HG03108 (cell line): ENCODE measurements at regions not wholly inside any gene's neighbourhood (a gene's known extent, or its start where the extent isn't known, plus 50 kb on each side); places are given as distances from the start of the nearest gene placed in this dataset.

Source experiments
- ATAC-seq: cut with Tn5 transposase; IDR thresholded peaks from one replicate; pipeline ENCODE4 v1.9.1; 2021; ENCODE audit warnings: moderate library complexity; ENCODE audit not compliant: unreplicated experiment

GRCh38 chr18:11237484-11237883, 88.1 kb upstream of the PIEZO2 start:
- ATAC-seq = no peak

DNA sequence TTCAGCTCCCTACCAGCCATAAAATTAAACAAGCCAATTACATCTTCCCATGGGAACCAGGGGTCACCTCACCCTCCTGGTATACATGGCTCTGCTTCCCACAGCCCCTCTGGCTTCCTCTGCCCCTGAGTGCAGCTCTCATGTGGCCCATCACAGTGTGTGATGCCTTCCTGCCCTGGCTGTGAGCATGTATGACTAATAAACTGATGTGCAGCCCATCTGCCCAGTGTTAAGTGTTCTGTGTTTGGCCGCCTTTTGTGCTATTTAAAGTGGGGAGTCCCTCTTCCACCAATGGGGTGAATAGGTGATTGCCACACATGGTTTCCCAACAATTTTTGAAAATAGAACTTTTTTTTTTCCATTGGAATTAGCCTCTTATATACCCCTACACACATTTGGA, 87.7 kb upstream of the PIEZO2 start:
- ATAC-seq = no peak

- no peak for ATAC-seq
Observed at GRCh38 chr18:11224153-11224552, 74.8 kb upstream of the PIEZO2 start.

DNA sequence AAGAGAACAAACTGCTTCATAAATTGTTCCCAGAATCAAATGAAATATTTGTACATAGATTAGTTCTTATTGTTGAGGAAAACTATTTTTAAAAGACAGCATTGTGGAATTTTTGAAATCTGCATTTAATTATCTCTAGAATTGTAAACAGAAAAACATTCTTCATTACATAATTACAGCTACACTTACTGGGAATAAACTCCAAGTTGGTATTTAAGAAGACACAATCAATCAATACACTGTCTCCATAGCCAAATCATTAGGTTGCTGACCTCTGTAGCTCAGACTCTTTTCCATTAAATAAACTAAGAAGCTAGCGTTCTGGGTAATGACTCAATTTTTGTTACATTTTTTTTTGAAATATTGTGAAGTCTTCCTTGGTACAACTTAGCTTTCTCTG, 70.2 kb upstream of the PIEZO2 start:
- ATAC-seq = no peak

GRCh38 chr18:11215216-11215615, 65.8 kb upstream of the PIEZO2 start:
- no peak for ATAC-seq

- ATAC-seq = no peak
Observed at GRCh38 chr18:11204020-11204419, 54.7 kb upstream of the PIEZO2 start.

- no peak for ATAC-seq
Observed at GRCh38 chr18:11199477-11199876, 50.1 kb upstream of the PIEZO2 start.
